CD4-positive, alpha-beta T cell treated with Interleukin-12 subunit alpha and Interleukin-12 subunit beta, for 1 hour (primary cell): ENCODE measurements at regions not wholly inside any gene's neighbourhood (a gene's known extent, or its start where the extent isn't known, plus 50 kb on each side); places are given as distances from the start of the nearest gene placed in this dataset.

Experiments
- DNase-seq: peaks from one replicate; pipeline ENCODE4 v3.0.0-alpha.2; 2020

DNA sequence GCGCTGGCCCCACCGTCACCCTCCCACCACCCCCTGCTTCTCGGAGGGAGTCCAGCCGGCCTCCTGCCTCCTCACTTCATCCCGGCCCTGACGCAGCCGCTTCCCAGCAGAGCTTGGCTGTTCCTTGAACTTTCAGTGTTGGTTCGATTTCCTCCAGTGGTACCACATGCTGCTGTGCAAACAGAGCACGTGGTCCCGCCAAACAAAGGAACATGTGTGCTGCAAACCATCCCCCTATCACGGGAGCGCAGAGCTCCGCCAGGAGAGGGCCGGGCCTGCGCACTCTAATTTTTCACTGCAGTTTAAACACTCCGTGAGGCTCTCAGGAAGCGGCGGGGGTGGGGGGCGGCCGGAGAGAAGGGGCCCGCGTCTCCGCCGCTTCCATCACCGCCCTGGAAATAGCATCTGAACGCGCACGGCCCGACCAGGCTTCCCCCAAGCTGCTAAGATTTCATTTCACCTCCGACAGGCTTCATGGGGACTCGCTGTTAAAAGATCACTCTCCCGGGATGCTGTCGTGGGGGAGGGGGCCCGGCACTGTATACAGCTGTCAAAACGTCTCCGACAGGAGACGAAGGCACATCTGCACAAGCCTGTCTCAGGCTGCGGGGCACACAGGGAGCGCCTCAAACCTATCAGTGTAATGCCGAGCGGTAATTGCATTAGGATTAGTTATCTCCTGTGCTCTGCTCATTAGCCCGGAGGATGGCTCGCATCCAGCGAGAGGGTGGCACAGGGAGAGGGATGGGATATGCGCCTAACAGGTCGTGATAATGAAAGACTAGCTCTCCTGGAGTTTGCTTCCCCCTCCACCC, 269.9 kb upstream of the SORL1-AS1 start:
- no peak for DNase-seq

GRCh38 chr11:121721961-121722360, 269.2 kb upstream of the SORL1-AS1 start:
- no peak for DNase-seq

GRCh38 chr11:121721448-121721847, 268.7 kb upstream of the SORL1-AS1 start:
- DNase-seq: no peak

DNA sequence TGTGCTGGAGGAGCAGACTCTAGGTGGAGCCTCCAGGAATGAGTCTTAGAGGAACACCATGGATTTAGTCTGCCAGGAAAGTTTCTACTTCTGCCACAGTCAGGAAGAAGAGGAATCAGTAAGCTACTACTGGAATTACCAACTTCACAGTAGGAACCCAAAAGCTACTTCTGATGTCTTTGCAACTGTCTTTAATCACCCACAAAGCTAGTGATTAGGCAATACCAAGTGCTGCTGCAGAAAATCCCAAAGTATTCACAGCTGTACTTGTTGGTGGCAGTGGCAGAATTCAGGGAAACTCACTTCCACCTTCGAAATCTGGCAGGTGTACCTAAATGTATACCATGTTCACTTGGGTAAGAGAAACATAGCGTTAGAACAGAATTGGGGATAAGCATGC, 264.5 kb upstream of the SORL1-AS1 start:
- no peak for DNase-seq

DNA sequence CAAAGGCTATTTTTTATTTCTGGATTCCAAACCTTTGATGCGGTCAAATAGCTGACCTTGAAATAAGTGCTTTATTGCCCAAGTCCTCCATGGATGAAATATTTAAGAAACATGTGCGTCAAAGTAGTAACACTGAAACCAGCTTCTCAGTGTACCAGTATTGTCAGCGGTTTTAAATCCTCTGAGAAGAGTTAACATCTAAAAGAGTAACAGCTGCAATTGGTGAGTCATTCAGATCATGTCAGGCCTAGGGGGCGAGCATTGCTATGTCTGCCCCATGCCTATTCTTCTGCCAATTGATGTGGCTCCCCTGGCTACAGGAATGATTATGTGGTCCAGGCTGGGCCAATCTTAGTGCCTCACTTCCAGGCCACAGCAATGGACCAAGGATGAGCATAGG, 263.3 kb upstream of the SORL1-AS1 start:
- no peak for DNase-seq

DNA sequence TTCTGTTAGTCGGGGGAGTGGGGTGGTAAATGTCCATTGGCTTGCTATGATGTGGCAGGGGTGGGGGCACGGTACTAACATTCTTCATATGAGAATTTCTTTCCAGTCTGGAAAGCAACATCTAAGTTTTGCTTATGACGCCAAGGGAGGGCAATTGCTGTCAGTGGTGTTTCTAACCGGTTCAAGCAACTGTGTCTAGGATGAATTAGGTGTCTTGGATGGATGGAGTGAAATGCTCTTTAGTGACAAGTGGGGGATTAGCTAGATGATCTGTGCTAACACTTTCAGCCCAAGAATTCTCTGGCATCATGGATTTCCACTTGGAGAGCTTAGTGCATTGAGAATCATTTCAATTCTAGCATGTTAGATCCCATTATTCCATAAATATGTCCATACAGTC, 262.6 kb upstream of the SORL1-AS1 start:
- DNase-seq: no peak

DNA sequence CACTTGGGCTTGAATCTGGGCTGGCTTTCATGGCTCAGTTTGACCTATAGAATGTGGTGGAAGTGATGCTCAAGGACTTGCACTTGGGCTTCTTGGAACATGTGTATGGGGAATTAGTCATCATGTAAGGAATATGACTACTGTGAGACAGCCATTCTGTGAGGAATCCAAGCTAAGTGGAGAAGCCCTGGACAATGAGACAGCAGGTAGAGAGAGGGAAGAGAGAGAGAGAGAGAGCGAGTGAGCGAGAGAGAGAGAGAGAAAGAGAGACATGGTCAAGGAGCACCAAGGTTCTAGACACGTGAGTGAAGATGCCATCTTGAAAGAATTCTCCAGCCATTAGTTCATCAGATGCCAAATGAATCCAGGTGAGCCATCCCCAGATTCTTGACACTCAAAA, 261.6 kb upstream of the SORL1-AS1 start:
- no peak for DNase-seq

DNA sequence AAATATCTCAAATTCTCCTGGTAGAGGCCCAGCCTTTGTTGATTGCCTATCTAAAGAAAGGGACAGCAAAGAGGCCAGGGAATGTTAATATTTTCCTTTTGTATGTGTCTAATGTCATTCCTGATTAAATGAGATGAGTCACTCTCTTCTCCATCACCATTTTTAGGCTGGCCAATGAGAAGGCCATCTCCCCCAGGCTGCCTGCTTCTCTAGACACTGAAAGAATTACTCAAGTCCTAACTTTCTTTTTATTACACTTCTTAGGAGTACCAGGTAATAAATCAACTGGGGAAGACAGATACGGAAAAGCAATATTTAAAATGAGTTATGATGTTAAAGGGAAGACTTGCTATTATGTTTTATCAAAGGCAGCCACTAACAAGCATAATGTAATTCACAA, 259.2 kb upstream of the SORL1-AS1 start:
- no peak for DNase-seq

- DNase-seq: no peak
Observed at GRCh38 chr11:121711236-121711635, 258.5 kb upstream of the SORL1-AS1 start.

DNA sequence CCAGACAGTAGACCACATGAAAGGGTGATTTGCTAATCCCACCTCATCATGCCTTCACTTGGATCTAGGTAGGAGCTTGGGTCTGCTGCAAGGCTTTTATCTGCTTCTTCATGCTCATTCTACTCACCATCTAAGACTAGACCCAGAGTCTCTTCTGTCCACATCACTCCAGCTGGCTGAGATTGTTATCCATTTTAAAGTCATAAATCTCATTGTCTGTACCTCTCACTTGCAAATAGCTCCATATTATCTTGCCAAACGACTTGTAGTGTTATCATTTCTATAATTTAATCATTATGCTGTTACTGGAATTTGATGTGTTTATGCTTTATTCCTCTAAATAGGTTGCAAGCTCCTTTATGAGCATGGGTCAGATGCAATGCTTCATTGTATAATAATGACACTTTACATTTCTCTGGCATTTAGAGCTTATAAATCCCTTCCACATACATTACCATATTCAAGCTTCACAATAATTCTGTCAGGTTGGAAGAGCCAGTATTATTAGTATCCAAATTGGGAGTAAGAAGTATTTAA, 254.2 kb upstream of the SORL1-AS1 start:
- DNase-seq: no peak

GRCh38 chr11:121703201-121703600, 250.4 kb upstream of the SORL1-AS1 start:
- DNase-seq: no peak

DNA sequence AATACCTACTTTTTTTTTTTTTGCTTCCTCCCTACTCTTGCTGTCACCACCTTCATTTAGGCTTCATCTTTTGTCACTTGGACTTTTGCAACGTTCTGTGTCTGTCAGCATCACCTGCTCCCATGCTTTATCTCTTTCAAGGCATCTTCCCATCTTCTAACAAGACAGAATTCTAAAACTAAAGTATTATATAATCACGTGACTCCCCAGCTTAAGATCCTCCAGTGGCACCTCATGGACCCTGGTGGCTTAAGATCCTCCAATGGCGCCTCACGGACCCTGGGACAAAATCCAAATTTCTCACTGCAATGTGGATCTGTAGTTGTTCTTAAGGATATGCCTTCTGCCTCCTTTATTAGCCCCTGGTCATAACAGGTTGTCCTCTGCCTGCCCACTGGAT, 248.2 kb upstream of the SORL1-AS1 start:
- DNase-seq: no peak

DNA sequence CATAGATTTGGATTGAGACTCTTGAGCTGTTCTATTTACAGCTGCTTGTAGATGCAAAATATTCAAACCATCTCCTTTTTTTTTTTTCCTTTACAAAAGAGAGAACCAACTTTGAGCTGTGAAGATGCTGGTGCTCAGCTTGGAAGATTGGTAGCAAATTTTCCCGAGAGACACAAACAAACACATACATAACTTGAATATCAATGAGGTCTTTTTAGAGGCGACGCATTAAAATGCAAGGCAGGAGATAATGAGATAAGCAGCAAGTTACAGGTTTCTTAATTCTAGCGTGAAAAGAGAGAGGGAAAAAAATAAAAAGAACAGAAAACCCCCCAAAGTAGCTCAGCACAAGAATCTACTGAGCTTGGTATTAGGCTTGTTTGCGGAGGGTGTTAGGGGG, 247.0 kb upstream of the SORL1-AS1 start:
- no peak for DNase-seq

- DNase-seq: no peak
Observed at GRCh38 chr11:121696931-121697670, 244.3 kb upstream of the SORL1-AS1 start.

DNA sequence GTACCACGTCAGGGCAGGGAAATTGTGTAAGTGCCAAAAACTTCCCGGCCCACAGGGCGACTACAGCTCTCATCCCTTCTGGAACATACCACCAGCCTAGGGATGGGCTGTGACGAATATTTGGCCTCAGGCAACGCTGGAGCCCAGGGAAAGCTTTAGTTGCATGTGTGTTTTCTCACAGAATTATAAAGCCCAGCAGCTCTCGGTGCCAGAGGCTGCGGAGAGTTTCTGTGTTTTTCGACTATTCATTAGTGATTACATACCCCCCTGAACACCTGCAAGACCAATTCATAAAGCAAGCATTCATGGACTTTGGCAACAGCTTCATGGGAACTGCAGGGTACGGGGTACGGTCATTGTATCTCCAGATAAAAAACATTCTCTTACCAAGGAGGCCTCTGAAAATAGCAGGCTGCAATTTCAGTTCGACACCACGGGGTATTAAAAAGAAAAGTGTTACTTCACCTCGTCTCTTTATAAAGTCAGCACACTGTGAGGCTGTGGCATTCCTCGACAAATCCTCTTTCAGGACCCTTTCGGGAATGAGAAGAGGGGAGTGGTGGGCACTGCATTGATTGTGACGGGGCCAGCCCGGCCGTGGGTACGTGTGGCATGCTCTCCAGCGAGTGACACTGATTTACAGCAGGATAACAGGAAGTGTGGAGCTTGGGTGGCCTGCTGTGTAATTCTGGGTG, 243.6 kb upstream of the SORL1-AS1 start:
- DNase-seq: no peak

- no peak for DNase-seq
Observed at GRCh38 chr11:121692236-121692635, 239.5 kb upstream of the SORL1-AS1 start.

- no peak for DNase-seq
Observed at GRCh38 chr11:121688860-121689614, 236.3 kb upstream of the SORL1-AS1 start.

DNA sequence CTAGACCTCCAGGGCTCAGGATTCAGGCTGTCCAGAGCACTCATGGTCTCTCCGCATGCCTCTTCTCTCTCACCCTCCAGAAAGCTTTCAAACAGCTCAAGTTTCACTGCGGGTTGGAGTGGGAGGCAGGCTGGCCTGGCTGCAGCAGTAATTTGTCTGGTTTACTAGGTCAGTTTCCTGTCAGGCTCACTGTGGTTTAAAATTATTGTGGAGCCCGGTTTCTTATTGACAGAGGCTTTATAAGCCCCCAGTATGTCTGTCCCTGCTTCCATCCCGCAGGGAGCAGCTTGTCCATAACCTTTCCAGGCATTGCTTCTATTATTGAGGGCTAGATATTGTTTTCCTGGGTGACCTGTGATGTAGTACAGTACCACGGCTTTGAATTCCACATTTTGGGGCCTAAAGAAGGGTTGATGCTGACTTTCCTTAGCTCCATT, 235.3 kb upstream of the SORL1-AS1 start:
- no peak for DNase-seq

DNA sequence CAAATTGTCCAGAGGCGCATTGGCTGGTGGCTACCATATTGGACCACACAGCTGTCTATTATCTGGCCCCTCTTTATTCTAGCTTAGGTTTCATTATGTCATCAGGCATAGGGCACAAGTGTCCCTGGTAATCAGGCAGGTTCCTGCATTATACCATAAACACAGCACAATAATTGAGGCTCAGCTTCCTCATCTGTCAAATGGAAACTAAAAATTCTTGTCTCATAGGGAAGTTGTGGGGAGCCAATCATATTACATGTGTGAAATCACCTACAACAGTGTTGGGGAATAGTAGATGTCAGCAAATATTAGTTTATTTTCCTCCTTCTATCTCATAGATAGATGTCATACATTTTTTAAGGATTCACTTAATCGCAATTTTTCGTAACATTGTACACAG, 231.0 kb upstream of the SORL1-AS1 start:
- no peak for DNase-seq
